ENCODE measurements at regions not wholly inside any gene's neighbourhood (a gene's known extent, or its start where the extent isn't known, plus 50 kb on each side); places are given as distances from the start of the nearest gene placed in this dataset.
A peak's percentile ranks its signal among the peaks of the same experiment; 100 is the strongest.
"Not testable (repeated sequence)": the region's sequence is repeated elsewhere in the genome, so short reads cannot be mapped to it uniquely, and the experiment has no call there.

GRCh38 chr2:131672471-131673399 is 145.0 kb downstream of the CCDC74A start:
- DNase-seq (ENCODE audit: low read depth) = not testable (repeated sequence)

DNA sequence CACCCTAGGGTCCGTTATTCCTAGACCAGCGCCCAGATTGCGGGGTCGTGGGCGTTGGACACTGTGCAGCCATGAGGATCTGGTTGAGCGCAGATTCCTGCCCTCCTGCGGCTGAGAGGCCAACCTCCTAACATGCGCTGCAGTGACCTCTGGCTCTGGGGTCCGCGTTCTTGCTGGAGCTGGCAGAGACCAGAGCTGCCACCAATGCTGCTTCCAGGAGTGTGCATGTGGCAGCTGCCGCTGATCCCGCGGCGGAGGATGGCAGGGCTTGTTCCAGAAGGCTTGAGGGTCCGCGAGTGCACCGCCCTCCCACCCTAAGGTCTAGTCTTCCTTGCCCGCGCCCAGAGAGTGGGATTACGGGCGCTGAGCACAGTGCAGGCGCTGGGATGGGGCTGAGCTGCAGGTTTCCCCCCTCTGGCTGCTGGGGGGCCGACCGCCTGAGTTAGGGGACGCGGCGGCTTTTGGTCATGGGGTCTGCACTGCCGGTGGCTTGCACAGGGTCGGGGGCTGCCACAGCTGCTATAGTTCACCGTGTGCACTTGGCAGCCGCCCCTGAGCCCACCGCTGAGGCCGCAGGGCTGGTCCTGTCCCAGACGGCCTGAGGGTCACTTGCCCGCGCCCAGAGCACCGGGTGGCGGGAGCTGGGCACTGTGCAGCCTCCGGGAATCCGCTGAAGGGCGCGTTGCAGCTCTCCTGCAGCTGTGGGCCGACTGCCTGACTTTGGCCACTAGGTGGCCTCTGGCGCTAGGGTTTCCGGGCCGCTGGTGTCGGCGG is 145.9 kb downstream of the CCDC74A start:
- peak; percentile 61 for DNase-seq (ENCODE audit: low read depth)

DNA sequence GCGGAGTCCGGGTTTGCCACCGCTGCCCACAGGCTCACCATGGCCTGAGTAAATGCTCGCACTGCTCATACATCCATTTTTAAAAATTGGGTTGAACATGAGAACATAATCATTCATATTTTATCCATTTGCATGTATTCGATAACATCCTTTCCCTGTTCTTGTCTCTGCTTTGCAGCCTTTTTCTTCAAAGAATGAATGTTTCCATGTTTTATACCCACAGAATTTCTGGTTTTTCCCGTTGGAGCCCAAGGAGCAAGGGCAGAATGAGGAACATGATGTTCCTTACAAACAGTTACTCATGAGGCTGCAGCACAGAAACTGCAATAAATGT is 146.5 kb downstream of the CCDC74A start:
- DNase-seq (ENCODE audit: low read depth) = no peak

DNA sequence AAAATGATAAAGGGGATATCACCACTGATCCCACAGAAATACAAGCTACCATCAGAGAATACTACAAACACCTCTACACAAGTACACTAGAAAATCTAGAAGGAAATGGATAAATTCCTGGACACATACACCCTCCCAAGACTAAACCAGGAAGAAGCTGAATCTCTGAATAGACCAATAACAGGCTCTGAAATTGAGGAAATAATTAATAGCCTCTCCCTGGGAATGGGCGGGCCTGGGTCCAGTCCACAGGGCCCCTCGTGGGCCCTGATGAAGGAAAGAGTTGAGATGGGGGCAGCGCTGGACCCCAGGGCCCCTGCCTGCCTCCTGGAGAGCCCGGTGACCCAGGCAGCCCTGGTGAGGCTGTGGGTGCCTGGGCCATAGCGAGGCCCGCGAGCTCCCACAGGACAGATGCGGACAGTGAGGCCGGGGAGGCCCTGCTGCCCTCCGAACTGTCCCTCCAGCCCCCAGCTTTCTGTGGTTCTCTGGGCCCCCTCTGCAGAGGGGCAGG is 154.0 kb downstream of the CCDC74A start:
- DNase-seq (ENCODE audit: low read depth) = not testable (repeated sequence)

- DNase-seq (ENCODE audit: low read depth) = peak; percentile 87
These were observed 154.6 kb downstream of the CCDC74A start for GRCh38 chr2:131682122-131682944.

- DNase-seq (ENCODE audit: low read depth) = peak; percentile 45
These were observed 155.2 kb downstream of the CCDC74A start for GRCh38 chr2:131682945-131683330.

DNA sequence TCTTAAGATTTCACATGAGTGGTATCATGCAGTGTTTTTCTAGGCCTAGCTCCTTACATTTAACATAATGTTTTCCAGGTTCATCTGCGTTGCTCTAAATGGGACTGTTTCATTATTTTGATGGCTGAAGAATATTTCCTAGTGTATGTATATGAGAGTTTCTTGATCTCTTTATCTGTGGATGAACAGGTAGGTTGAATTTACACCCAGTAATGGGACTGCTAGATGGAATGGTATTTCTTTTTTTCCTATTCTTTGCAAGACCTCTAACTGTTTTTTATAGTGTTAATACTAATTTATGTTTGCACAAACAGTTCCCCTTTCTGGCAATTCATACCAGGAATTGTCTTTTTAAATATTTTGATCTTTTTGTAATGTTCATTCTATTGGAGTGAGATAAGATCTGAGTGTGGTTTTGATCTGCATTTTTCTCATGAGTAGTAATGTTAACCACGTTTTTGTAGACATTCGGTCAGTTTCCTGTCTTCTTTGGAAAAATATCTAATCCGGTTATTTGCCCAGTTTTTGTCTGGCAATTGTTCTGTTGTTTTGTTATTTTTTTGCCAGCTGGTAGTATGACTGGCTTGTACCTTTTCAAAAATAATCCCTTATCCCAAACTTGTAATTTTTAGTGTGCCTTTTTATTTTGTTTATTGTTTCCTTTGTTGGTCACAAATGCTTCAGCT is 157.1 kb downstream of the CCDC74A start:
- DNase-seq (ENCODE audit: low read depth) = peak; percentile 51

GRCh38 chr2:131686164-131686893 is 158.6 kb downstream of the CCDC74A start:
- peak; percentile 27 for DNase-seq (ENCODE audit: low read depth)

DNA sequence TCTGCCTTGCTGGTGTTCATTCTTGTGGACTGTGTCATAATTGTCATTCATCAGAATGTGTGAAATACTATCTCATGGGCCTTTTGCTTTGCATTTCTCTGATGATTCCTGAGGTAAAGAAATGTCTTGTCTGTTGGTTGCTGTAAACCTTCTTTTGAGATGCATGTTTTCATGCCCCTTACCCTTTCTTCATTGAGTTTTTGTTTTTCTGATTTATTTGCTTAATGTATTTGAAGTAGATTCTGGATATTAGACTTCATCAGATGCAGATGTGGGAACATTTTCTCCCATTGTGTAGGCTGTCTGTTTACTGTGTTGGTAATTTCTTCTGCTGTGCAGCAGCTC is 159.2 kb downstream of the CCDC74A start:
- not testable (repeated sequence) for DNase-seq (ENCODE audit: low read depth)

DNA sequence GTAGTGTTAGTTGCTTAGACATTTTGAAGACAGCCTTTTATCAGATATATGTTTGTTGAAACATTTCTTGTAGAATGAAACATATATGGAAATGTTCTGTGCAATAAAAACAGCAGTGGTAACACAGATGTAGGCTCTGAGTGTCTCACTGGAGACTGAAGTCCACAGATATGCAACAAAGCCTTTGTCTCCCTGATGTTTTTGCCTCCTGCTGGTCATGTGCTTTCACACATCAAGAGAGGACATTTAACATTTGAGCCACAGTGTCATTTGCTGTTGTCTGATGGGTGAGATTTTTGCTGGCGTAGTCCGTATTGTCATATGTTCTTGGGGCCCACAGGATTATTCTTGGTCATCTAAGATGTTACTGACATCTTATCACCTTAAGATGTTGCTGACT is 161.4 kb downstream of the CCDC74A start:
- DNase-seq (ENCODE audit: low read depth) = not testable (repeated sequence)

GRCh38 chr2:131711268-131711667 is 183.6 kb downstream of the CCDC74A start:
- DNase-seq (ENCODE audit: low read depth) = not testable (repeated sequence)

DNA sequence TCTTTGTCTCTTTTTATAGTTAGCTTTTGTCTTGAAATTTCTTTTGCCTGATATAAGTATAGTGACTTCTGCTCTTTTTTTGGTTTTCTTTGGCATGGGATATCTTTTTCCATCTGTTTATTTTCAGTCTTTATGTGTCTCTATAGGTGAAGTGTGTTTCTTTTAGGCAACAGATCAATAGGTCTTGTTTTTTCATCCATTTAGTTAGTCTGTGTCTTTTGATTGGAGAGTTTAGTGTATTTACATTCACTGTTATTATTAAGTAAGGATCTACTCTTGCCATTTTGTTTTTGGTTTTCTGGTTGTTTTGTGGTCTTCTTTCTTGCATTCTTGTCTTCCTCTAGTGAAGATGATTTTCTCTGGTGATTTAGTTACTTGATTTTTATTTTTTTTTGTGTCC is 190.2 kb downstream of the CCDC74A start:
- not testable (repeated sequence) for DNase-seq (ENCODE audit: low read depth)

- DNase-seq (ENCODE audit: low read depth) = not testable (repeated sequence)
These were observed 193.5 kb downstream of the CCDC74A start for GRCh38 chr2:131721163-131721562.

DNA sequence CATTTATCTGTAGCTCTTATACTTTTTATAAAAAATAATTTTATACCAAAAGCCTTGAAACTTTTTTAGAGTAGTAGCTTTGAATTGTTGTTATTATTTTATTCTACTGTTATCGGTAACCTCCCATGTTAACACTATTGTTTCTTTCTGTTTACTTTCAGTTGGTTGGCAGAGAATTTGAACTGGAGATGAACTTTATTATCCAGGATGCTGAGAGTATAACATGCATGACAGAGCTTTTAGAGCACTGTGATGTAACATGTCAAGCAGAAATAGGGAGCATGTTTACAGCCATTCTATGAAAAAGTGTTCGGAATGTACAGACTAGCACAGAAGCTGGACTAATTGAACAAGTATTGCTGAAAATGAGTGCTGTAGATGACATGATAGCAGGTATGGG is 194.6 kb downstream of the CCDC74A start:
- DNase-seq (ENCODE audit: low read depth) = not testable (repeated sequence)

DNA sequence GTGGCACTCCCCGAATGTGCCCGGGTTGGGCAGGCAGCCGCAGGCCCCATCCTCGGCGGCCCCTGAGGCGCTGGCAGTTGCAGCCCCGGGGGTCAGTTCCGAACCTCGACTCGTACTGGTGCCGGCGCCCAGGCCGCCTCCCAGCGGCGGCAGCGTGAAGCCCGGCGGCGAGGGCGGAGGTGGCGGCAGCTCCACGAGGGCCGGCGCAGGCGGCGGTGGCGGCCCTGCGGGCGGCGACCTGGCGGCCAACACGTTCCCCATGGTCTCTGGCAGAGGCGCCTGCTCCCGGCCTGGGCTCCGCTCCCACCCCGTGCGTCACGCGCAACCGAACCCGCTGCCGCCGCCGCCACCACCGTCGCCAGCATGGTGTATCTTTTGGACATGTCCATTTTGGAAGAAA is 196.3 kb downstream of the CCDC74A start:
- no peak for DNase-seq (ENCODE audit: low read depth)

- peak; percentile 14 for DNase-seq (ENCODE audit: low read depth)
These were observed 200.8 kb downstream of the CCDC74A start for GRCh38 chr2:131728451-131728850.

DNA sequence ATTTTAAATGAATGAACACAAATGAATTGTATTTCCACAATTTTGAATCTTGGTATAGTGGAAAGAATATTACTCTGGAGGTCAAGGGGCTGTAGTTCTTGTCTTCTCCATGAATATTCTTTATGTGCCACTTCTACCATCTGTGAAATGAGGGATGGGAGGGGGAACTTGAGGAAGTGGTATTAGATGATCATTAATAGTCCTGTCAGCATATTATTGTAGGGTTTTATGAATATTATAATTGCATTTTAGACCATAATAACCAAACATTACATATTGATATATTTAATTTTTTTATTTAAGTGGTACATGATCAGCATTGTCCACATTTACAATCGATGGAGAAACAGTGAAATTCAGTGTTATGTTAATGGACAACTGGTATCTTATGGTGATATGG is 205.8 kb downstream of the CCDC74A start:
- not testable (repeated sequence) for DNase-seq (ENCODE audit: low read depth)

GRCh38 chr2:131736406-131736805 is 208.7 kb downstream of the CCDC74A start:
- DNase-seq (ENCODE audit: low read depth) = not testable (repeated sequence)

- DNase-seq (ENCODE audit: low read depth) = not testable (repeated sequence)
These were observed 210.8 kb downstream of the CCDC74A start for GRCh38 chr2:131738533-131738932.

DNA sequence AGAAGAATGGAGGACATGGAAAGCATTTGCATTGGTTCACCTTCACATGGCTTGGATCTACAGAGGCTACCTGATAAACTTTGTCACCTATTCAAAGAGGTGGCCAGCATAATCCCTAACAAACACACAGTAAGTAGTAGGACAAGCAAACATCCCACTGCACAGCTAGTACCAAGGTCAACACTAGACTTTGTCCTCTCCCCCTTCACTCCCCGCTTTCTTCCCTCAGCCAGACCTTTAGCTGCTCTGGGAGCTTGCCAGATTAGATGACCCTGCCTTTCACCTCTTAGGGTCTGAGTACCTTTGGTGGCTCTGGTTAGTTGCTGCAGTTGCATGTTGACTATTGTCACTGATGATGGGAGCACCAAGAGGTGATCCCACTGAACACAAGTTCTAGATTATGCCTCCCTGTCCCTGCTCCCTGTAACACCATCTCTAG is 211.3 kb downstream of the CCDC74A start:
- not testable (repeated sequence) for DNase-seq (ENCODE audit: low read depth)
